PFSK-1 (cell line): ENCODE measurements at regions not wholly inside any gene's neighbourhood (a gene's known extent, or its start where the extent isn't known, plus 50 kb on each side); places are given as distances from the start of the nearest gene placed in this dataset.

ENCODE experiments used
- FOXP2 ChIP-seq: optimal IDR thresholded peaks from 2 replicates; pipeline ENCODE3; 2011; ENCODE audit warnings: borderline replicate concordance, control low read depth, inconsistent platforms; ENCODE audit not compliant: insufficient read depth; ENCODE audit errors: extremely low read length, extremely low read depth
- POLR2AphosphoS5 ChIP-seq: IDR thresholded peaks from 2 replicates; pipeline ENCODE4 v1.6.1; 2012; ENCODE audit warnings: low read depth, mild to moderate bottlenecking, control low read depth, low read length, moderate library complexity
- SIN3A ChIP-seq: IDR thresholded peaks from 2 replicates; pipeline ENCODE4 v1.6.1; 2012; ENCODE audit warnings: mild to moderate bottlenecking, low read length, moderate library complexity, borderline replicate concordance; ENCODE audit not compliant: insufficient read depth
- TAF1 ChIP-seq: IDR thresholded peaks from 2 replicates; pipeline ENCODE4 v1.6.1; 2012; ENCODE audit warnings: low read length, control low read depth, borderline replicate concordance; ENCODE audit not compliant: insufficient read depth
- TF ChIP-seq, protein P1 (sequence below), 2 experiments: IDR thresholded peaks; 2 replicates each; pipeline versions ENCODE4 v1.6.1 to v1.8.0; 2011 to 2012; ENCODE audit warnings: low read depth in 2 of 2, low read length in 2 of 2, control low read depth in 1 of 2, inconsistent platforms in 1 of 2, mild to moderate bottlenecking in 1 of 2, moderate library complexity in 1 of 2; ENCODE audit not compliant: insufficient read depth in 1 of 2

DNA sequence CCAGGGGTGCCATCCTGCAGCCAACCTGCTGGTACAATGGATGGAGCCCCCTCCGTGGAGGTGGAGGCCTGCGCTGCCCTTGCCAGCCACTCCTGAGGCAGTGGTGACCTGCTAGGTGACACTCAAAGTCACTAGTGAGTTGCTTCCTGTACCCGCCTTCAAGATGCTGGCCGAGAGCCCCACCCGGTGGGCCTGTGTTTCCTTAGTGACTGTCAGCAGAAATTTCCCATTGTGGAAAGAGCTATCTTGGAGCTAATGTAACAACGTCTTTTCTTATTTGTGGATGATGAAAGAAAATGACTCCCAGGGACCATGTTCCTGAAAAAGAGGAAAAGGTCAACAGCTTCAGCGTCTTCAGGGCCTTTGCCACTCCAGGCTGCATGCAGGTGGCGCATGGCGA is 117.0 kb upstream of the BOD1 start:
- TF ChIP-seq, protein P1, sequence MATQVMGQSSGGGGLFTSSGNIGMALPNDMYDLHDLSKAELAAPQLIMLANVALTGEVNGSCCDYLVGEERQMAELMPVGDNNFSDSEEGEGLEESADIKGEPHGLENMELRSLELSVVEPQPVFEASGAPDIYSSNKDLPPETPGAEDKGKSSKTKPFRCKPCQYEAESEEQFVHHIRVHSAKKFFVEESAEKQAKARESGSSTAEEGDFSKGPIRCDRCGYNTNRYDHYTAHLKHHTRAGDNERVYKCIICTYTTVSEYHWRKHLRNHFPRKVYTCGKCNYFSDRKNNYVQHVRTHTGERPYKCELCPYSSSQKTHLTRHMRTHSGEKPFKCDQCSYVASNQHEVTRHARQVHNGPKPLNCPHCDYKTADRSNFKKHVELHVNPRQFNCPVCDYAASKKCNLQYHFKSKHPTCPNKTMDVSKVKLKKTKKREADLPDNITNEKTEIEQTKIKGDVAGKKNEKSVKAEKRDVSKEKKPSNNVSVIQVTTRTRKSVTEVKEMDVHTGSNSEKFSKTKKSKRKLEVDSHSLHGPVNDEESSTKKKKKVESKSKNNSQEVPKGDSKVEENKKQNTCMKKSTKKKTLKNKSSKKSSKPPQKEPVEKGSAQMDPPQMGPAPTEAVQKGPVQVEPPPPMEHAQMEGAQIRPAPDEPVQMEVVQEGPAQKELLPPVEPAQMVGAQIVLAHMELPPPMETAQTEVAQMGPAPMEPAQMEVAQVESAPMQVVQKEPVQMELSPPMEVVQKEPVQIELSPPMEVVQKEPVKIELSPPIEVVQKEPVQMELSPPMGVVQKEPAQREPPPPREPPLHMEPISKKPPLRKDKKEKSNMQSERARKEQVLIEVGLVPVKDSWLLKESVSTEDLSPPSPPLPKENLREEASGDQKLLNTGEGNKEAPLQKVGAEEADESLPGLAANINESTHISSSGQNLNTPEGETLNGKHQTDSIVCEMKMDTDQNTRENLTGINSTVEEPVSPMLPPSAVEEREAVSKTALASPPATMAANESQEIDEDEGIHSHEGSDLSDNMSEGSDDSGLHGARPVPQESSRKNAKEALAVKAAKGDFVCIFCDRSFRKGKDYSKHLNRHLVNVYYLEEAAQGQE (IDR thresholded peaks at IDR 0.05; ENCODE audit: insufficient read depth in 1 of 2, low read depth in 2 of 2, low read length in 2 of 2): no peak
- TF ChIP-seq FOXP2: no peak
- TF ChIP-seq POLR2AphosphoS5: no peak
- no peak for TF ChIP-seq TAF1
- TF ChIP-seq SIN3A: no peak

DNA sequence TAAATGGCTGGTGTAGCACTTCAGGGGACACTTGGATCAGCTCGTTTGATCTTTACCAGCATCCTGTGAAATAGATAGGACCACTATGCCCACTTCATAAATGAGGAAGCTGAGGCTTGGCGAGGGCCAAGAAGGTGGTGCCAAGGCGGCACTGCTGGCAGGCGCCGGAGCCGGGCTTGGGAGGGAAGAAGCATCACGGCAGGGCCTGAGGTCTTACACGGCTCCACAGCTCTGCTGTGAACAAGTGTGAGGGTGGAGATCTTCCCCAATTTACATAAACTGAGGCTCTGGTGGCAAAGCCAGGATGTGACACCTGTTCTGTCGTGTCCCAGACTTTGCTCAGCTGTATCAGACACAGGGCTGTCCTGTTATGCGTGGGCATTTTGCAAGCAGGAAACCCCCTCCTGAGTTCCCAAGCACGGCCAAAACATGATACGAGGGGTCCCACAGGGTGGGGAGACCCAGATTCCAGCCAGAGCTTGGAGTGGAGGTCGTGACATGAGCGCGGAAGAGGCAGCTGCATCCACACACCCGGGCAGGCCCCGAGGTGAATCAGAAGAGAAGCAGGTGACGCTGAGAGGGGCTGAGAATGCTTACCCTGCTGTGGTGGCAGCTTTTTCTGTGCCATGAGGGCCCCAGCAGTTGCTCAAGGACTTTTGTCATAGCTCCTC is 117.5 kb upstream of the BOD1 start:
- TF ChIP-seq TAF1 (no peak), POLR2AphosphoS5 (no peak), FOXP2 (no peak), SIN3A (no peak)
- TF ChIP-seq, protein P1 (IDR thresholded peaks at IDR 0.05; ENCODE audit: insufficient read depth in 1 of 2, low read depth in 2 of 2, low read length in 2 of 2): no peak

DNA sequence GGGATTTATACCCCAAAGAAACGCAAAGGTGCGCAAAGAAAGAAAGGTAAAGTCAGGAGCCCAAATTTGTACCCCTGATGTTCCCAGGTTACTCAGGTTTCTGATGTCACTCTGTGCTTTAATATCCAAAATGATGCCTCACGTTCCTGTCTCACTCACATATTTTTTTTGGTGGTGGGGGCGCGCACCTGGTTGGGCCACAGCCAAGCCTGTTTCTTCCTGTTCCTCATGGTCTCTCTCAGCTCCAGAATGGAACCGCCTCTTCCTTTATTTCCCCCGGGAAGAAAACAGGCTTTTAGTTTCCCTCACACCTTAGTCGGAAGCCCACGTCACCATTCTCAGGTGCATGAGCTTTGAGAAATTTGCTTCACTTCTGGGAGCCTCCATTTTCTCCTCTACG is 118.3 kb upstream of the BOD1 start:
- no peak for TF ChIP-seq SIN3A
- TF ChIP-seq POLR2AphosphoS5: no peak

DNA sequence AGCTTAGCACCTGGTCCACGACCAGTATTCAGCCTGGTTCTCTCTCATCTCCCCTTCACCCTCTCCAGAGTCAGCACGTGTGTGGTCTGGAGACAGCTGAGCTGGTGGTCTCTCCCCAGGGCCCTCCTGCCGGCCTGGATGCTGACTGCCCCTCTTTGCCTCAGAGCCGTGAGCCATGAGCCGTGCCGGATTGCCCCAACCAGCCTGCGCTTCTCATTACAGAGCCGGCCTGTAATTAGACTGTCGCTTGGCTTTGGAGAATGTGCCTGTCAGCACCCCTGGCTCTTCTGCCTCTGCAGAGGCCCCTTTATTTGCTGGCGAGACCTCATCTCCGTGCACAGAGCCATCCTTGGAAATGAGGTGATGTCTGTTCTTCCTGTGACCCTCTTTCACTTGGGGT is 118.7 kb upstream of the BOD1 start:
- TF ChIP-seq FOXP2 (no peak), TAF1 (no peak), POLR2AphosphoS5 (no peak), SIN3A (no peak)
- TF ChIP-seq, protein P1 (IDR thresholded peaks at IDR 0.05; ENCODE audit: insufficient read depth in 1 of 2, low read depth in 2 of 2, low read length in 2 of 2): no peak

DNA sequence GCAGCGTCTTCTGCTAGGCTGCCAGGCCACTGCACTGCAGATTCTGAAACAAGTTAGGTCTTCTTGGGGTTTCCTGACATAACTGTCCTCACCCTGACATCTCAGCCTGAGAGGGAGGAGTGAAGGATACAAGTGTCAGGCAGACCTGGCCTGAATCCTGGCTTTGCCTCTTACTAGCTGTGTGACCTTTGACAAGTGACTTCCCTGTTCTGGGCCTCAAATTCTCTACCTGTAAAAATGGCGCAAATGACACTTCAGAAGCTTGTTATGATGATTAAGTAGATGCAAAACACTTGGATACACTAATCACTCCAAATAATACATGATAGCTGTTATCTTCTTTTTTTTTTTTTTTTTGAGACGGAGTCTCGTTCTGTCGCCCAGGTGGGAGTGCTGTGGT is 119.2 kb upstream of the BOD1 start:
- TF ChIP-seq POLR2AphosphoS5: no peak
- TF ChIP-seq SIN3A: no peak
- TF ChIP-seq TAF1: no peak
- TF ChIP-seq FOXP2: no peak
- TF ChIP-seq, protein P1 (IDR thresholded peaks at IDR 0.05; ENCODE audit: insufficient read depth in 1 of 2, low read depth in 2 of 2, low read length in 2 of 2): no peak
